ENCODE measurements at regions not wholly inside any gene's neighbourhood (a gene's known extent, or its start where the extent isn't known, plus 50 kb on each side); places are given as distances from the start of the nearest gene placed in this dataset.

- TF ChIP-seq CTCF (IDR thresholded peaks at IDR 0.05; ENCODE audit: extremely low read depth, missing control alignments): no peak
- DNase-seq (ENCODE audit: low spot score): no peak
Measured at GRCh38 chr5:105947461-105947860, 1723.3 kb downstream of the EFNA5 start.

- TF ChIP-seq CTCF (IDR thresholded peaks at IDR 0.05; ENCODE audit: extremely low read depth, missing control alignments): no peak
- DNase-seq (ENCODE audit: low spot score): no peak
Measured at GRCh38 chr5:105945203-105945972, 1725.3 kb downstream of the EFNA5 start.

GRCh38 chr5:105940181-105940580, 1730.6 kb downstream of the EFNA5 start:
- DNase-seq (ENCODE audit: low spot score): no peak
- no peak for TF ChIP-seq CTCF (IDR thresholded peaks at IDR 0.05; ENCODE audit: extremely low read depth, missing control alignments)

GRCh38 chr5:105934171-105934570, 1736.6 kb downstream of the EFNA5 start:
- DNase-seq (ENCODE audit: low spot score): no peak
- no peak for TF ChIP-seq CTCF (IDR thresholded peaks at IDR 0.05; ENCODE audit: extremely low read depth, missing control alignments)

- TF ChIP-seq CTCF (IDR thresholded peaks at IDR 0.05; ENCODE audit: extremely low read depth, missing control alignments): no peak
- DNase-seq (ENCODE audit: low spot score): no peak
Measured at GRCh38 chr5:105931881-105932421, 1738.8 kb downstream of the EFNA5 start.

GRCh38 chr5:105929858-105930257, 1740.9 kb downstream of the EFNA5 start:
- no peak for DNase-seq (ENCODE audit: low spot score)
- TF ChIP-seq CTCF (IDR thresholded peaks at IDR 0.05; ENCODE audit: extremely low read depth, missing control alignments): no peak

- TF ChIP-seq CTCF (IDR thresholded peaks at IDR 0.05; ENCODE audit: extremely low read depth, missing control alignments): no peak
- no peak for DNase-seq (ENCODE audit: low spot score)
Measured at GRCh38 chr5:105924366-105924765, 1746.4 kb downstream of the EFNA5 start.
